Islet of Langerhans (tissue), 1 donor: ENCODE measurements at regions not wholly inside any gene's neighbourhood (a gene's known extent, or its start where the extent isn't known, plus 50 kb on each side); places are given as distances from the start of the nearest gene placed in this dataset.
A peak's percentile ranks its signal among the peaks of the same experiment; 100 is the strongest.
"Not testable (repeated sequence)": the region's sequence is repeated elsewhere in the genome, so short reads cannot be mapped to it uniquely, and the experiment has no call there.

ENCODE experiments used
- FAIRE-seq: peaks from one replicate; lab custom pipeline; 2011; peaks lifted over from hg19 to GRCh38; lab: Jason Lieb, UNC

DNA sequence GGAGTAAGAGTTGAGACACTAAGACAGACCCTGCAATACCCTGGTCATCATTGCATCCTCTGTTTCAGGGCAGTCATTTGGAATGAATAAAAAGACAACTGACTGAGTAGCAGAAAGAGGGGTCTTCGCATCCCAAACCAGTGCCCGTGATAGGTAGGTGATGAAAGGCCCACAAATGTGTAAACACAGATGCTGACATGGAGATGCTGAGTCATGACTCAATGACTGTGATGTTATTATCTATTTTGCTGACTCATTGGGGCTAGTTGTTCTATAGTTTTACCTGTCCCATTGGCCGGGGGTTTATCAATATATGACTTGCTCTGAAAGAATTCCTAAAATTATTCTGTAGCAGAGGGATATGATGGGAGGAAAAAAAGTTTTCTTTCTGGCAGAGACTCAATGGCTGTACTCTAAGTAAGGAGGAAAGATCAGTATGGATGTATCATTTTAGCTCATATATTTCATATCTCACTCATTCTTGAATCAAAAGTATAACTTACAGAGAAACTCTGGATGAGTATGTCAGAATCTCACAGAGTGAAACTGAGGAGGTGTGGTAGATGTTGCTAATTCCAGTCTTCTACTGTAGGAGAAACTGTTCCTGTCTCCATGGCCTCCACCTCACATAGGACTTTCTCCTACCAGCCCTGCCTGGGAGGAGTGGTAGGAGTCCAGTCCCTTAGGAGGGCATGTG, 119.9 kb upstream of the PREP start:
- FAIRE-seq = no peak

DNA sequence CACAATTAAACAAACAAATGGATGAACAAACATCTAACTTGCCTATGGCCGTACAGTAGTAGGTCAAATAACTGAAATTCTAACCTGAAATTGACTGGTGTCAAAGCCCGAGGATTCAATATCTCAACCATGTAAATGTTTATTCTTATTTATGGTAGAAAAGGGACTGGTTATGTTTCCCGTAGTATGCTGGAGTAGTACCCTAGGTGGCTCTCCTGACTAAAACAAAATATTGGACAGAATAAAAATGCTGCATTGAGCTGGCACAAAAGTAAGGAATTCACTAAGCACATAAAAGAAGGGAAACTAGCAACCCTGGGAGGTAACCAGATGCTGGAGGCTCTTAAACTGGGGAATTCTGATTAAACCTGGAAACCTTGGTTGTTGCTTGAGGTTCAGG, 117.1 kb upstream of the PREP start:
- no peak for FAIRE-seq

DNA sequence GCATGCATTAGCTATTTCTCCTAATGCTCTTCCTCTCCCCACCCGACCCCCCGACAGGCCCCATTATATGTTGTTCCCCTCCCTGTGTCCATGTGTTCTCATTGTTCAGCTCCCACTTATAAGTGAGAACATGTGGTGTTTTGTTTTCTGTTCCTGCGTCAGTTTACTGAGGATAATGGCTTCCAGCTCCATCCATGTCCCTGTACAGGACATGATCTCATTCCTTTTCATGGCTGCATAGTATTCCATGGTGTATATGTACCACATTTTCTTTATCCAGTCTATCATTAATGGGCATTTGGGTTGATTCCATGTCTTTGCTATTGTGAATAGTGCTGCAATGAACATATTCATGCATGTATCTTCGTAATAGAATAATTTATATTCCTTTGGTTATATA, 116.1 kb upstream of the PREP start:
- FAIRE-seq = not testable (repeated sequence)

DNA sequence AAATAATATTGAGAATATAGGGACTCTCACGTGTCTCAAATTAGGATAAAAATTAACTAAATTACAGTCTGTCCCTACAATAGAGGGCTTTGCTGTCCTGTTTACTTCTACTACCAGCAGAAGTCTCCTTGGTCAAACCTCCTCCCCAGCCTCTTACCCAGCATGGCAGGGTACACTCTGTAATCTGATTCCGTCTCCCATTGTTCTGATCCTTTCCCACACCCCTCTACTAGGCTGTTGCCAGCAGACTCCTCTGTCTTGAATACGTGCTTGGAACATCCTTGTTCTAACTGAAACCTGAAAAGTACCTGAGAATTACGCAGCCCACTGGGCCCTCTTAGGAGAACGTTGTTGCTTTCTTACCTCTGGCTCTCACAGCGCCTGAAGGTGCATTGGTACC, 112.2 kb upstream of the PREP start:
- FAIRE-seq = no peak

DNA sequence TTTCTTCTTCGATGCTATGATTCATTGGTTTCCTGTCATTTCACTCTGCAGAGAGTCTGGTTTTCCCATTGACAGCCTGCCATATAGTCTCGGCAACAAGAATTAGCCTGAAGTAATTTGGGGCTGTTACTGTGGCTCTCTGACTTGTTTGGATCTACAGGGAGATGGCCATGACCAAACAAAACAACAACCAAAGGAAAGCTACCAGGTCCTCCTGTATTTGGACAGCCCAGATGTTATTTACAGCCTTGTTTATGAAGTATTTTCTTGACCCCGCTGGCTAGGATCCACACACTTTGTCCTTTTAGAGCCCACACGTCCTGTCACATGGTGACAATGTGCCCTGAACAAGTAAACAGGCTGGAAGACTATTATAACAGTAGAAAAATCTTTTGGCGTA, 111.4 kb upstream of the PREP start:
- FAIRE-seq = no peak

DNA sequence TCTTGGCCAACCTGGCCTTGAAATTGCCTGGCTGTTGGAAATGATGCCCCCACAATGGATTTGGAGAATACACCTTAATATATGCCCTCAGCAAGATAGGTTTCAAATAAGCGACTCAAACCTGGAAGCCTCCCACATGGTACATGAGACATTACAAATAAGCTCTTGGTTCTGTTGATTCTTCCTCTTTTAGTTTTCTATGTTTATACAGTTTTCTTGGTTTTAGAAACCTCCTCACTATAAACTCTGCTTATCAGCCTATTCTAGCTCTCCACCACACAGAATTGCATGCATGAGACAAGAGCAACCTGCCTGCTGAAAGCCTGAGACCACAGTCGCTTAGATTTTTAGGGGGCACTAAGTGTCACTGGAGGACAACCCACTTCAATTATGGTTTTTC, 108.8 kb upstream of the PREP start:
- no peak for FAIRE-seq

DNA sequence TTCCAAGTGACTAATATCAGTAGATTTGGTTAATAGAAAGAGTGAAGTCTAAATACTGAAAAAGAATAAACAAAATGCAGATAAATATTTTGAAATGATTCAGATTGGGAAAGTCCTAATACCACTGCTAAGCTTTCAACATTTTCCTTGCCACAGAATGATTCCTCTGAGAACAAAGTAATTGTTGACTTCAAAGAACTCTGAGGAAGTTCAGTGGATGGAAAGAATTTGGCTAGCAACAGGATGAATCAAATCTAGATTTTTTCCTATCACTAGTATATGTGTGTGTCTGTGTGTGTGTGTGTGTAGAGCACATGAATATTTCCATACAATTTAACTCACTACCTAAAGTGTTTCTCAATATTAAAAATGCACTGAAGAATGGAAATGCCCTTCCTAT, 107.9 kb upstream of the PREP start:
- FAIRE-seq = no peak

DNA sequence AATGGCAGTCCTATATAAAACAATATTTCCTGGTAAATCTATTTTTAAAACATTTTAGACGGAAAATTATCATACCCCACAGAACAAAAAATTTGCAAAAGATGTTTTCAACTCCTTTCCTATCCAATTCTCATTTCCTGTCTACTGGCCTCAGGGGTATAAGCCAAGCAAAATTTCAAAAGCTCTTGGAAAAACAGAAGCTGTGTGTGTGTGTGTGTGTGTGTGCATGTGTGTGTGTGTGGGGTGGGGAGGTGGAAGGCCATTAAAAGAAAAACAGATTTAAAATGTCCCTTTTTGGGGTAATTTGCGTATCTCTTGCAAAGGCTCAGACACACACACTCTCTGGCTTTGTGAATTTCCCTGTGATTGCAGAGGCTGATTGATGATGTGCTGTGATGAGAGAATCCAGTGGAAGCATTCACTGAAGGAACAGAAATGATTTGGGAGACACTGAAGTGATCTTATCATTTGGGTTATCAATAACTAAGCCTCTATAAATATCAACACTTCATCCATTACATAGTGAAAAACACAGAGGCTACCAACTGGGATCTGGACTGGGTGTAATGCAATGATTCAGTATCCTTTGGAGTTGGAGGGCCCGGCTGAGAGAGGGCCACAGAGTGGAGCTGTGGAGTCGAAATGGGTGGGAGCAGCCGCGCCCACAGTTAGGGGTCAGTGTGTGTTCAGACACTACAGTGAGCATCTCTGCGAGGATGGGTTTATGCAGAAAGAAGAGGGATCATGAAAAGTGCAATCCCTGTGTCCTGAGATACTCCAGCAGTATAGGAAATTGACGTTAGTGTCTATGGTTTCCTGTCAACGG, 106.8 kb upstream of the PREP start:
- no peak for FAIRE-seq

DNA sequence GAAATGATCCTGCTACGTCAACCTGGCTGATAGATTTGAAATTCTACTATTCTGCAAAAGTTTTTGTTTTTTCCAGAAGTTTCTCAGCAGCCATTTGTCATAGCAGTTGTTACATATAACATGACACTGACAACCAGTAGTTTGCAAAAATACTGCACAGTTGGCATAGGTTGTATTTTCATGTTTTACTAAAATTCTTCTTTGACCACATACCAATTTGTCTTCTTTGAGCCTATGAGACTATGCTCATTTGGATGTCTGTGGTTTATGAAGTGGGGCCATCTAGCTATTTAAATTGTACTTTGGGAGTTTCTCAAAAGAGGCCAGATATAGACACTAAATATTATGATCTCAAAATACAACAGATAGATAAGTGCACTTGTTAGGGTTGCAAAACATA, 104.9 kb upstream of the PREP start:
- peak; percentile 21 for FAIRE-seq

DNA sequence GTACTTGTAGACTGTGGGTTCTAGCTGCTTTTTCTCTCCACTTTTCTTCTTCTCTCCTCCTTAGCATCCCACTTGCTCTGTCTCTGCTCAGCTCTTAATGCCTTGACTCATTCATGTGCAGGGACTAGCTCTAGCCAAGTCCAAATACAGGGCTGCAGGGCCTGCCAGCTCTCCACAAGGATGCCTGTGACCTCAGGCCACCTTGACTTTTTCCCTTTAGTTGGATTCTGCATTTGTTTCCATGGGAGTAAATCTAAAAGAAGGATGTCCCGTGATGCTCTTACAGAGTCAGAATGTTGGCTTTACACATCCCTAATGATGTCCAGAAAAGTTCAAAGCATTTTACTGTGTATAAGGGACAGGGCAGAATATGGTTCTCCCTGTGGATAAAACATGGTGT, 101.8 kb upstream of the PREP start:
- FAIRE-seq = no peak

DNA sequence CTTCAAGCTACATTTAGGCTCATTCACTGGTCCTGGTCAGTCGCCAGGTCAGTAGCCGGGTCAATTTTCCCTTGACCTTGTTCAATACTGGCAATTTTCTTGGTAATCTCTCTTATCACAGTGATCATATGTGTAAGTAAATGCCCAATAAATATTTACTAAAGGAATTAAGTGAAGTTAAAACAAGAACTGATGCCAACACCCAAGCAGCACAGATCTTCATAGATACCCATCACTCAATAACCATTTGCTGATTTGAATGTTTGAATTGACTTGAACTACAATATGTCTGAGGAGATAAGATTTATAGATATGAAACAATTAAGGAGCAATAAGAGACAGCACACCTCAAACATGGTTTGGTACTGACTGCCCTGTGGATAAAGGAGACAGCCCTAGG, 100.8 kb upstream of the PREP start:
- FAIRE-seq = no peak

DNA sequence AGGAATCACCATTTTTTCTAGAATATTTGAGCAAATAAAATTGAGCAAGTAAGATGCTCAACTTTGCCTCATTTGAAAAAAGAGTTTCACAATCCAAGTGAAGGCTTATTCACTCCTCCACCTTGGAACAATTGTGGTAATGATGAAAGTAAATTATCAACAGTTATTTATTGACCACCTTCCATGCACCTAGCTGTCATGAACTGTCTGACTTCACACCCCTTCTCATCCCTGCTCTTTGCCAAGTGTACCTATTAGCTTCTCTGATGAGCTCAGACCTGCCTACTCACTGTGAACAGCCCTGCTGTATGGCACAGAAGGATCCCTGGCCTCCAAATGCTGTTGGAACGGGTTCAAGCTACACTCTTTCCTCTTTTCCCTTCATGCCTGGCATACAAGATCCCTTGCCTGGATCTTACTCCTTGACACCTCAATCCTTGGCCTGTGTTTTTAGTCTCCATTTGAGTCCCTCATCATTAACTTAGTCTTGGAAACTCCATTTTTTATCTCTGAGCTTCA, 99.0 kb upstream of the PREP start:
- FAIRE-seq = no peak

DNA sequence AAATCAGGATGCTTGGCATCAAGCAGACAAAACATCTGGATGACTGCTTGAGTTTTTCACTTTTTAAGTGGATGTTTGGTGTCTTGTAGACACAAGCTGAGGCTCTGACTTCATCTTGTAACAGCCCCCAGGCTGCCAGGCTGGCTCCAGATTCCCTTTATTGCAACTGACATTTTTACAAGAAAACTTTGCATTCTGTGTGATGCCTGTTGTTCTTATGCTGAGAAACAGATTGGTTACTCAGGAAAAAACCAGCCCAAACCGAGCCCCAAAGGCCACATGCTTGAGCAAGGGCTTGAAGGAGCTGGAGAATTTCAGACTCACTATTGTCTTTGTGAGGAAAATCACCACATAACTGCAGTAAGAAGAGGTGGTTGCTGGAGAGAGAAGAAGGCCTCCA, 98.4 kb upstream of the PREP start:
- FAIRE-seq = no peak

DNA sequence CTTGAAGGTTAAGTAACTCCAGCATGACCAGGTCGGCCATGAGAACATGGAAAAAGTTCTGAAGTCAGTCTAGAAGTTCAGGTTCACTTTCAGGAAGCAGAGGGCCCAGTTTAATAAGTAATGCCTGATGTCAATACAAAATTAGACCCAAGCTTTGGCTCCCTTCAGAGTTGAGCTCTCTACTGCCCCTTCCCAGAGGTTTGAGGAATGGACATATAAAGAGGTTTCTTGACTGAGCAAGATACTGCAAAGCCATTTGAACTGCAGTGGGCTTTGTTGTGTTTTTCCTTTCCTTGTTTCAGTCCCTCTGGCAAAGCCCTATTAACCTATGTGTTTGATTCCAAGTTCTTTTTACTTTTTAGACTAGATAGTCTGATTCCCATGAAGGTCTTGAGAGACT, 97.8 kb upstream of the PREP start:
- no peak for FAIRE-seq

DNA sequence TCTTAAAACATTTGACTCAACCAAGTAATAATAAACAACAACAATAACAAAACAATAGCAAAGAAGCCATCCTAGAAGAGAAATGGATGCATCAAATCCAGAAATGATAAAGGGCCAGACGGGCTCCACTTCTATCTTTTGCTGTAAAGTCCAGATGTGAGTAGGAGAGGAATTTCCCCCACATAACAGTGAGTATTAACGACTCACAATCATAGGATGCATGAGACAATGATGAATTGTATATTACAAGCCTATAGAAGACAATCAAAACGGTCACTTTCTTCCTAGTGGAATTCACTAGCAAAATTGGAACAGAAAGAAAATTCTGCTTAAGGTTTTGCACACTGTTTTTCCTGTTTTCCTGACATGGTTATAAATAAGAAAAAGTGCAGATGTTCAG, 97.0 kb upstream of the PREP start:
- no peak for FAIRE-seq

DNA sequence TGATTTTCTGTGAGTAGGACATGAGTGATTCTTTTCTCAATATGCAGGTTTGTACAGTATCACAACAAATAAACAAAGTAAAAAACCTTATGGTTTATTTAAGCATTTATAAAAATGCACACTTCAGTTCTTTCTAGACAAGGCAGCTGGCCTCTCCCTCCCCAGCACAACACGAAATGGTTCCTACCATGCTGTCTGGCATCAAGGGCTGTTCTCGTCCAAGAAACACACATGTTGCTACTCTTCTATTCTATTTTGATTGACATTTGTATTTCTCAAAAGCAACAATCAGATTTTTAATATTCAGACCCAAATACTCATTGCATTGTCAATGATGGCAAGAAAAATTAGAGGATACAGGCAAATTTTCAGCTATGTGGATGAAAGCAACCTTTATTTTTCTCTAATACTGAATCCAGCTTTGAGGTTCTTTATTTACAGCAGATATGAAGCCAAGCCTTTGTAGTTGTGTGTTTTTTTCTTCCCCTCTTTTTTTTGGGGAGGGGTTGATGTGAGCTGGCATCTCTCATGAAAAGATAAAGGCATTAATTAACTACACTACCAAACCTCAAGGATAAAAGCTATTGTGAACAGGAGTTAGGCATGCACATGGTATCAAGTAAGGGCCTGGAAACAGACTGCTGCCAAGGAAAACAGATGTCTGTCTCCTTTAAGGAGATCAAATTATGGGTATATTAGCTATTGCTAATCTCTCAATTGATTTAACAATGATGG, 96.4 kb upstream of the PREP start:
- FAIRE-seq = no peak

DNA sequence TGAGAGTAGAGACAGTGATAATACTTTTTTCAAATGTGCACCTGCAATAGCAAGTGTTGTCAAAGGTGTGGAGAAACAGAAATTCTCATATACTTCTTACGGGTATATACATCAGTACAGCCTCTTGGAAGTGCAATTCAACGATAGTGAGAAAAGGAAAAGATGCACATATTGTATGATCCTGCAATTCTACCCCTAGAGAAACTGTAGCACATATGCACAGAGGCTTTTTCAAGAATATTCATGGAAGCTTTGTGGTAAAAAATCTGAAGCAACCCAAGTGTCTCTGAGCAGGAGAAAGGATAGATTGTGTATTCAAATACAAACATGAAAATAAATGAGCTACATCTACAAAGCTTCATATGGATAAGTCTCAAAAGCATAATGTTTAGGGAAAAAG, 94.7 kb upstream of the PREP start:
- no peak for FAIRE-seq

DNA sequence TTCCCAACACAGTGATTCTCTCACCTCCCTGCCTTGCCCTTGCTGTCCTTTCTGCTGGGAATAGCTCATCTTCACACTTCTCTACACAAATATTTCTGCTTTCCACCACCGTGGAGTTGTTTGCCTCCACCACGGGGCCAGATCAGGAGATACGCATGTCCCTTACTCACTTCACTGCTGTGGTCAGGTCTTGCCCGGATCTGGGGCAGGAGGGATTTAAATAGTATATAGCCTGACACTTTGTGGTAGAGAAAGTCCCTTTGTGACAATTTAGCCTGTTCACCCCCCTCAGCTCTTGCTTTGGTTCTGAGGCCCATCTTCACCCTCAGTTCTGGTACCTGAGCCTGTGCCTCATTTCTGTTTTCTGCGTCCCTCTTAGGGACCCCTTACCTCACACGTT, 92.6 kb upstream of the PREP start:
- FAIRE-seq = no peak

DNA sequence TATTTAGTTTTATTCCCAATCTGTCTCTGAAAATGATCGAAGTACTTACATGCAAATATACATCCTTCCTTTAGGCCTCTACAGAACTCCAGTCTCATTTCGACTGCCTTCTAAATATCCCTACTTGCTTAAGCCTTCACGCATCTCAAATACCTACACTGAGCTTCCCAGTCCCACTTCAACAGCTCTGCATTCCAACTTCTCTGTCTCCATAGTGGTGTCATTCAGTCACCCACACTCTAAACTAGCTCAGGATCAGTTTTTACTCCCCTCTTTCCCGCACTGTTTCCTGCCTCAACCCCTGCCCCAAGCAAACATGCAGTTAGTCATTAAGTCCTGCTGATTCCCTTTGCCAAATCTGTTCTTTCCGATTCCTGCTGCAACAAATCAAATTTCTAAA, 91.8 kb upstream of the PREP start:
- no peak for FAIRE-seq

DNA sequence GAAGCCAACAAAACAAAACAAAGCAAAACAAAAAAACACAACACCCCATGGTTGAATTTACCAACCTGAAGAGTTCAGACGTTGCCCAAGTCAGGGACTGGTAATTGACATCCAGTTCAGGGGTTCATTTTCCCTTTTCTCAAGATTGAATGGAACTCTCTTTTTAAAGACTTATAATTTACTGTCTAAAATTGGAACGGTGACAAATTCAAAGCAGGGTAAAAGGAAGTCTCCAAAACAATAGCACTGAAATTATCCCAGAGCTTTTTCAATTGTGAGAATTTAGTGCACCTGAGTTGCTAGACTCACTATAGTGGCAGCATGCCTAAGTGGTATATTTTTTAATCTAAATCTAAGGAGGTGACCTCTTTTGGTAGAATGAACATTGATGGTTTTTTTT, 90.9 kb upstream of the PREP start:
- no peak for FAIRE-seq

DNA sequence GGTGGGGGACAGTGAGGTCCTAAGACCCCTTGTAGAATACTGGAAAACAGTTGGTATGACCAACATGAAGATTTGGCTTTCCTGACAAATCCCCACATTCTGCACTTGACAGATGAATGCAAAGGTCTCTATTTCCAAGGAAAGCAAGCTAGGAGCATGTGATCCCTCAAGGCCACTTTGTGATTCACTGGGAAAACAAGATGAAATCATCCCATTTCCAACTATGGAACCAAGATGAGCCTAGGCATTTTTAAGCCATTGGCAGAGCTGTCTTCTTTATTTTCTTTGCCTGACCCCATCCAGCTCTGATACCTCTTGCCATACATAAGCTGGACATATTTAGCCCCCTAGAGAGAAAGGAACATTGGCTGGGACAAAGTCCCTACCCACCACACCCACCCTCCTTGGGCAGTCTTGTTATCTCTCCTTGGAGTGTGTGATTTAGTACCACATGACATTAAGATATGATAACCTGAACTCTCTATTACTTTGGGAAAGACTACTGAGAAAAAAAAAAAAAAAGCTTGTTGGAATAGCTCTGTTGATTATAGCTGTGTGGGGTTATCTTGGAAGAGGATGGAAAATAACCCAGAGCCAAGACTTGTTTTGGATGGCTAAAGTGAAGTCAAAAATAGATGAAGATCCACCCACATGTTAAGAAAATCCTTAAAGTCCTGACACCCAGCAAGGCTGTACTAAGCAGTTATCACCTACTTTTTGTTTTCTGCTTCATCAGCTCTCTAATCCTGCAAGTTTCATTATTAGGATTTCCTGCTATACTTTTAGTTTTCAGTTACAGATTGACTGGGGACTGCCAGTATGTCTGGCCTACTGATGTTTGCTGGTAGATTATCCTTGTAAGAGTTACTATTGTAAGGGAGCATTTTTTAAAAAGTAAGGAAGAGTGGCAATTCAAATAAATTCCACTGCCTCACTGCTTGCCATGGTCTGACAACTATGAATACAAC, 90.1 kb upstream of the PREP start:
- FAIRE-seq = no peak

DNA sequence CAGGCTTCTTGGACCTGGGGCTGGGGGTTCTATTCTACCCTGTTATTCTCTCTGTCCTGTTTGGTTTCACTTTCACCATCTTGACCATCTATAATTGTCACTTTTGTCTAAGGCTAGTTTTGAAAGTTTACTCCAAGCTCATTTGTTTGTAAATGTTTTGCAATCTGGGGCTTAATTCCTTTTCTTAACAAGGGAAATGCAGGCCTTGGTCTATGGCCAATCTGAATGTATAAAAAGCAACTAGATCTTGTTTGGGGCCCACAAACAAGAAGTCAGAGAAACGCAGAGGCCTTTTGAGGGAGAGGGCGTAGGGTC, 86.3 kb upstream of the PREP start:
- FAIRE-seq = no peak
